Mesenteric fat pad (tissue), 1 donor: ENCODE measurements at regions not wholly inside any gene's neighbourhood (a gene's known extent, or its start where the extent isn't known, plus 50 kb on each side); places are given as distances from the start of the nearest gene placed in this dataset.

Experiments
- DNase-seq: peaks from one replicate; pipeline ENCODE4 v3.0.0-alpha.2; 2020; ENCODE audit warnings: low spot score
- donor health status: DM: yes; HTN: yes; CAD: no.

DNA sequence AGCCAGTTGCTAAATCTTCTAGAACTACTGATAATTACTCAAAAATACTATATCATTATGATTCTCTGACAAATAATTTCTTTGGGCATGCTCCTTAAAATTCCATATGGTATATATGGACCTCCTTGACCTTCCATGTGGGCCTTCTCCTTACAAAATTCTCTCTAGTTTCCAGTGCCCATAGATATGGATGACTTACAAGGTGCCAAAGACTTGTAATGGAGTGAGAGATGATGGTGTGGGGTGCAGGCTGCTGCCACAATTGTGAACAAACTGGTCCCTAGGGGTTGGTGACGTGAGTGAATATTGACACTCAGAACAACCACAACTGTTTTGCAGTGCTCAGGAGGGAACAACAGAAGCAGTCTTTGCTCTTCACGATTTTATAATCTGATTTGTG lies 378.9 kb downstream of the SNAPC1 start:
- DNase-seq: no peak

DNA sequence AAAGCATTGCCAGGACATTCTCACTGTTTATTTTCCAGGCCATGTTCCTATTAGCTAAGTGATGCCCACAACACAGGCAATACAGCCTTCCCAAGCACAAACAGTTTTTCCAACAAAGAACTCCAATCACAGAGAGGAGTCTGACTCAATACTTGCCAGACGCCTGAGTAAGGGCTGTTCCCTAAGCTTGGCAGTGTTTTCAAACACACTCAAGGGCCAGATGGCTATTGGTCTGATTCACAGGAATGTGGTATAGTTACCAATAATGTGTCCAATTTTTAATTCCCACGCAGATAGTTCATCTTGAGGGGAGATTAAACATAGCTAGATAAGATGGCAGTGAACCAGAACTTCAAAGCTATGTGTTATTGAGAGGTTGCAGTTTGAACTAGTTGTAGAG lies 381.0 kb downstream of the SNAPC1 start:
- no peak for DNase-seq

DNA sequence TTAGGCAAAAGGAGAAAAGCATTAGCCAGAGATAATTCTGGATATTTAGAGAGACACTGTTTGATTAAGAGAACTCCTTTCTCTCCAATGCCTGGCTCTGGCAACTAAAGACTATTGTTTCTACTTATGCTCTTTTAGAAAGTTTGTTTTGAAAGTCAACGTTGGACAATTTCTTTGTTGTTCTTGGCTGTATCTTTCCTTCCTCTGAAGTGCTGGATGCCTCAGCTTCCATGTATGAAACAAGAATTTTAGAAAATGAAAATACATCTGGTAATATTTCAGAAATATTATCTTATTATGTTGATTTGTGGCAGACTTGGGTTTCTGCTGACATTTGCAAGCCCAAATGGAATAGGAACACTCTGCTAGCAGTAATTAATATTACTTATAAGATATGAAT lies 382.6 kb downstream of the SNAPC1 start:
- DNase-seq: no peak

DNA sequence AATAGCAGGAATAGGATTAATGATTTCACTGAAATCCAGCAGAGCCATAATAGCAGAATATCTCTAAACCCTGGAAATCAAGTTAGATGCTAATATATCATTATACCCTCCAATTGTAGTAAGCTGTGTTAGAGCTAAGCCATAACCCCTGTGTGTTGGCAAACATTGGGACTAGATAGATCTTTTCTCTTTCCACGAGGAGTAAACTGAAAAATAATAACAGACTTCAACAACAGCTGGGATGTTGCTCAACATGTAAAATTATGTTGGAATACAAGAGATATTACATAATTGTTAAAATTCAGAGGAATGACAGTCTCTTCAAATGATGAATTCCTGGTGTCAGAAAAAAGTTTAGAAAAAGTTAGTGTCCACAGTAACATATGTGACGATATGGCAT lies 383.8 kb downstream of the SNAPC1 start:
- DNase-seq: no peak

- no peak for DNase-seq
These were observed 393.8 kb downstream of the SNAPC1 start for GRCh38 chr14:62156052-62156451.

DNA sequence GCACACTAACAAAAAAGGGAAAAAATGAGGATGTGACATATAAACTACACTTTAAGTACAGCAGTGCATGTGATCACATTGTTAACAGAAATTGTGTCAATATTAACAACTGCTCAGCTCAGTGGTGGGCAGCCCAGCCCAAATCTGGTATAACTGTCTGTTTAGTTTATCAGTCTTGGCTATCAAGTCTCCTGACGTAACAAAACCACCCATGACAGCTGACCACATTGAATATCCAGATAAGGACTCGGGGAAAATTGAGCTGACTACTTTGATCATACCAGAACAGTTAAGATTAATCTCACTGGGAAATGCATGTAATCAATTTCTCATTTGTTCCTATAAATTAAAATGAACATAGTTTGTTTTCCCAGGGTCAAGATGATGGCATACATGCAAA lies 396.6 kb downstream of the SNAPC1 start:
- DNase-seq: no peak

DNA sequence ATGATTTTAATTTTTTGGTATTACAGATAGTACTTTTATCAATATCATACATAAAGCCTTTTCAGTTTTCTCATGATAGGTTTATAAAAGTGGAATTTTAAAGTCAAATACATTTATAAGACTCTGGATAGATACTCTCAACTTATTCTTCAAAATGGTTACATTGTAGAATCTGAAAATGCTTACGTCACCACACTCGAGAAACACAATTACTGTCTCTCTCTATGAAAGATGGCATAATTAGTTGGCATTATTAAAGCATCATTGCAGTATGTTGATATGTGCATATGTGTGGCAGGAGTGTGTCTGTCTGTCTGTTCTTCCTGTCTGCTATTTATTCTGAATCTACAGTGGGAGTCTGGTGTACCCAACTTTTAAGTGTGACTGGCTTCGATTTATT lies 397.1 kb downstream of the SNAPC1 start:
- DNase-seq: no peak

DNA sequence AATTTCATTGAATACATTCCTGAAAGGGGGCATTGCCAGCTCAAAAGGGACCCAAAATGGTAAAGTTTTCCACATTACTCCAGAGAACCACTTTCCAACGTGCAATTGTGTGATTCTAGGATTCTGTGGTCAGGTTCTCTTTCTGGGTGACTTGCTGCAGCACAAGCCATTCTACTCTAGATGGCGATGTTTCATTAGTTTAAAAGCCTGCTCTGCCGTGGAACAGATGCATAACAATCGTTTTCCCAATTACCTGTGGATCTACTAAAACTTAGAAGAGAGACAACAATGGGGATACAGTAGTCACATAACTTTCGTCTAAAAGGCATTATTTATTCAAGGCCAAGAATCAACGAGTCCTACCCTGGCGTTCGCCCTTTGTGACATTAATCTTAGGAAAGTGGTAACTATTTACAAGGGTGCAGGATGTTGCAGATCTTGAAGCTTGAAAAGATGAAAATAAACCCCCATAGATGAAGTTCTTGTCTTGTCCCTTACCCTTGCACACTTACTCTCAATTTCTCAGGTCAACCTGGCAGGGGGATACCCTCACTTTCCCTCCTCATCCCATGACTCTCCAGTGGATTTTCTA lies 400.9 kb downstream of the SNAPC1 start:
- no peak for DNase-seq

DNA sequence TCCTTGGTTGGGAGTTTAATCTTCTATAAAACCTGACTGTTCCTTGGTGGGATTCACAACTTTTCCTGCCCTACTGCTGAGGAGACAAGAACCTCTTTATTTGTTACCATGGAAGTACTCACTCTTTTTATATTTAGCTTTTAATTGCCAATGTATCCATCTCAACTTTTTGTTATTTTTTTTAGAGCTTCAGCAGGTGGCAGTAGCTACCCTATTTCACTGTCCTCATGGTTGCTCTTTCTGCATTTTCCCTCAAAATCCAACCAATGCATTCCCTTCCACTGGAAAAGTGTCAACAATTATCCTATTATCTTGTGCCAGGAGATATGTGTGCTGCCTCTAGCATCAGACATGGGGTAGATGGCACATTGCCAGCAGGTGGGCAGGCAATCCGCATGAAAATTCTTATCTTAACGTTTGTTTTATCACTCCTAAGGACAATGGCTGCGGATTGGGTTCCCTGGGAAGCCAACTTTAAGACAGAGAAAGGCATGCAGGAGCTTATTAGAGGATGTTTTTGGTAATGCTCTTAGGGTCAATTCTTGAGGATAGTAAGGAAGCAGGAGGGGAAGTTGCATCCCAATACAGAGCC lies 406.4 kb downstream of the SNAPC1 start:
- no peak for DNase-seq

- no peak for DNase-seq
These were observed 417.3 kb downstream of the SNAPC1 start for GRCh38 chr14:62179367-62180018.

GRCh38 chr14:62181591-62181990 lies 419.4 kb downstream of the SNAPC1 start:
- DNase-seq: no peak

GRCh38 chr14:62185078-62185477 lies 422.9 kb downstream of the SNAPC1 start:
- no peak for DNase-seq

GRCh38 chr14:62187265-62187664 lies 425.0 kb downstream of the SNAPC1 start:
- no peak for DNase-seq

DNA sequence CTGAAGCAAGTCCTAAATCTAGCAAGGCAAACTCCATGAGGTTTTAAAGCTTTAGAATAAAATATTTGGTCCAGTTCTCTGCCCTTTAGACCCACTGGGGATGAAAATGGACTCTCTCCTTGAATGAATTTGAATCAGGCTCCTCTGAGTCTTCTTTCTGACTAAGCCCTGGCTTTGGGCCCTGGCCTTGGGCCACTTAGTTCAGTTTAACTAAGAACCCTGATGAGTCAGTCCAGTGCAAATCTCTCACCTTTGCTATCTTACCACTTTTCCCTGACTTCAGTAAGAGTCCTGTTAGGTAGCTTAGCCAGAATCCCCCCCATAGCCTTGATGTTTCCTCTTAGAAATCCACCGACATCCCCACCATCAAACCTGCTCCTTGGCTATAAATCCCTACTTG lies 427.5 kb downstream of the SNAPC1 start:
- no peak for DNase-seq

GRCh38 chr14:62206456-62206855 lies 444.2 kb downstream of the SNAPC1 start:
- no peak for DNase-seq

- no peak for DNase-seq
These were observed 447.2 kb downstream of the SNAPC1 start for GRCh38 chr14:62209287-62209899.

DNA sequence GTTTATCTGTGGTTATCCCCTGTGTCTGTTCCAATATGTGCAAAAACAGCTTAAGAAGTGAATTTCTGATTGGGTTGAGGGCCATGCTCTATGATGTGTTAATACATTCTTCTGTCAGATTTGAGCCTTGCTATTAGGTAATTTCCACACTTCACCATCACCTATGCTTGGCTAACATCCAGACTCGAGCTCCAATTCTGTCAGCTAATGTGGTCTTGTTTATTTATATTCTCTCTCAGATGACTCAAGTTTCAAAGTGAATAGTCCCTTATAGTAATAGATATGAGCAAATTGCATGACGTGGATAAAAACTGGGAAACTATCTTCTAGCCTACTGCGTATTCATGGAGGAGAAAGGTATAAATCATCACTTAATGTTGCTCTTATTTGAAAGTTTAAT lies 451.3 kb downstream of the SNAPC1 start:
- DNase-seq: no peak

GRCh38 chr14:62216121-62216520 lies 453.9 kb downstream of the SNAPC1 start:
- no peak for DNase-seq

DNA sequence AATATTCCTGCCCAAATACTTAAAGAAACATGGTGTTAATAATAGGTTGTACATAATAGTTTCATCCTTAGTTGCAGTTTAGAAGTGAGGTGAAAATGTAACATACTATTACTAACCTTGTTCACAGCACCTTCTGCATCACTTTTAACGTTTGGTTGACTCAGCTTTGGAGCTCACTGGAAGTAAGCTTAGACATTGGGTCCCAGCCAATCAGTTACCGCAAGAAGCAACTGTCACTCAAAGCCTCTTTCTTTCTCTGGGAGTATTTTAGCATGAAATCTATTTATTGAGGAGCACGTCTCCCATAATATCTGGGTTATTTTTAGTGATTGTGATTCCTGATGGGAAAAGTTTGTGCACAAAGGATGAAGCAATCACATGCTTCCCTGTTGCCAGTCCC lies 472.6 kb downstream of the SNAPC1 start:
- no peak for DNase-seq

GRCh38 chr14:62244221-62244620 lies 482.0 kb downstream of the SNAPC1 start:
- no peak for DNase-seq

DNA sequence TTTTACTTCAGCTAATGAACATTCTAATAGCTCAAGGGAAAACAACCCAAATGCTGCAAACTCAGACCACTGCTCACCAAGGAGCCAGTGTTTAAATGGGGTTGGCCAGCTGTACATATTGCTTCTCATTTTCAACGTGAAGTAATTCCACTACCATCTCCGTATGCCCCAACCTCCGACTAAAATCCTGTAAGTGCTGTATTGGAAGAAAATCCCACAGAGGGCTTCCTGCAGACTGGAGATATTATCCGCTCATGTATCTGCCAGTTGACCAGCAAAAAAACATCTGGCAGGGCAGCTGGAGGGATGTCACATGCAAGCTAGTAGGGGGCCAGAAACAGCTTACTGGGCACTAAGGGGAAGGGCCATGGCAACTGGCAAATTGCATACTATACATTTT lies 485.0 kb downstream of the SNAPC1 start:
- DNase-seq: no peak

DNA sequence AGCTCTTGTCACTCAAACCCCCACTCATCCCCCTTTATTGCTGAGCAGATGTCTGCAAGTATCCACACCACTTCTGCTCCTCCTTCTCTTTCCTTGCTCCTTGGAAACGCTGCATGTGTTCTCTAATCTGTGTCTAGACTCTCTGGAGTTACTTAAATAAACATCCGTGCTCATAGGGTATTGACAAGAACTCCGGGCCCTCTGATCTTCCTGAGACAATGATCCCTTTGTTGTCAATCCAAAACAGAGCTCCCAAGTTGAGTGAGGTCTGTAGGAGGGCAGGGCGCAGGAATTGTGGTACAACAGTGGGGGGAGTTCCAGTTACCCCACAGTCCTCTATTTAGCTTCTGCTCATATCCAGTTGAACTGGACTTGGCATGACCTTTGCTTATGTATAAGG lies 489.0 kb downstream of the SNAPC1 start:
- no peak for DNase-seq

- DNase-seq: no peak
These were observed 491.0 kb downstream of the SNAPC1 start for GRCh38 chr14:62253171-62253570.
